ENCODE measurements at regions not wholly inside any gene's neighbourhood (a gene's known extent, or its start where the extent isn't known, plus 50 kb on each side); places are given as distances from the start of the nearest gene placed in this dataset.
"Not testable (repeated sequence)": the region's sequence is repeated elsewhere in the genome, so short reads cannot be mapped to it uniquely, and the experiment has no call there.

DNA sequence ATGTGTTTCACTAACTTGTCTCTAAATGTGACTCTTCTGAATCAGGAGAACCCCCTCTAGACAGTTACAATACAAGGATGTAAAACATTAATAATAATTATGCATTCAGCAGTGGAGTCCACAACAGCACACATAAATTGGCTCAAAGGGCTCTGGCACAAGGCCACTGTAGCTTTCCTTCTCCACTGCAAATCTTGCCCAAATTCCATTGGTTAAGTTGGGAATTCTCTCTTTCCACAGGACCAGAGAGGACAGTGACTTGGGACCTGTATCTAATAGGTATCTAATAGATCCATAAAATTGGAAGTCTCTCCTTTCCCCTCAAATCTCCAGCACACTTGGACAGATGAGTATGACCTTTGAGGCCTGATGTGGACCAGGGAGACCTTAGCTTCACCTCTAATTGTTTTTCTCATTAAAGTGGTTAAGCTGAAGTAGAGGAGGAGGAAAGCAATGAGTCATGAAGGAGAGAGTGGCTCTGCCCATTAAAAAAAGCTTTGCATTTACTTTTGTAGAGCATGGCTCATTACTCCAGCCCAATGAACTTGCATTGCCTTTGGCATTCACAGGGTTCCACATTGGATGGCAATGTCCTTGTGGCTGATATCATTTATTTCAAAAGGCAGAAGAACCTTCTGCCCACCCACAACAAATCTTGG is 72.3 kb upstream of the SH3RF1 start:
- no peak for DNase-seq (ENCODE audit: low read depth, low spot score)
- in situ Hi-C loops (cut with HindIII; ENCODE audit: low pct_unique_long_range_greater_than_20kb, low sequenced_read_pairs), result no loop called here

DNA sequence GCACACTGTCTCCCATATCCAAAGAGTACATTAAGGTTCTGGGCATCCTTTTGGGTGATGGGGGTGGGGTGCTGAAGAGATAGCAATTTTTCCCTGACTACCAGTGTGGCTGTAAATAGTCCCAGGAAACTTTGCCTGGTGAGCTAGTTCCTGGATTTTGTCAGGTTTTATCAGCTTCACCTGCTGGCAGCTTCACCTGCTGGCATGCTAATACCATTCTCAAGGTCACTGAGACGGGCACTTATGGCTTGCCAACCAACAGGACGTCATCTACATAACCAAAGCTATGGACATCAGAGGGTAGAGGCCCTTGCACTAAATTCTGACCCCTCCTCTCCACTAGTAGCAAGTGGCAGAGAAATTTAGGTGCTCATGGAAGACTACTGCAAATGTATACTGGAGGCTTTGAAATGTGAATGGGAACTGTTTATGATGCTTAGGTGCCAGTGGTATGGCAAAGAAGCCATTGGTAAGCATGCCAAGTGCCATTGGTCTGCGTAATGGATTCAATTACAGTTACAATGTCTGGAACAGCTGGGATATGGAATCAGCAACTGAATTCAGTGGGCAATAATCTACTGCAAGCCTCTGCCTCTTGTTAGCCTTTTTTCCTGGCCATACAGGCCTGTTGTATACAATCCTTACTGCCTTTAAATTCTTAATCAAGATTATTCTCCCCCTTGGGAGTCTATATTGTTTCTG is 71.6 kb upstream of the SH3RF1 start:
- in situ Hi-C loops (cut with HindIII; ENCODE audit: low pct_unique_long_range_greater_than_20kb, low sequenced_read_pairs), result no loop called here
- no peak for DNase-seq (ENCODE audit: low read depth, low spot score)

DNA sequence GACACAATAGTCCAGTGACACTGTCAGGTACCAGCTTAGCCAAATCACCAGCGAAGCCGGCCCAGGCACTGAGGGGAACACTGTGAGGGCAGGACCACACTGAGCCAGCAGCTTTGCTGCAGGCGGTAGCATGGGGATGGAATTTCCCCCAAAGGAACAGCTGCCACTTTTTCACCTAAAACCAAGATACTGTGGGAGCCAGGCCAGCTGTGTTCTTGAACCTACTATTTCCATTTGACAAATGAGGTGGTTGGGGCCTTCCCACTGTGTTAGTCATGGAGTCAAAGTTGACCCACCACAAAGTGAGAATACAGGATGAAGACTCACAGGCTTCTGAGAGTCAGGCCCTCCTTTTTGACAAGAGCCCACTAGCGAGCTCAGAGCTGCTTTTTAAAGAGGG is 70.7 kb upstream of the SH3RF1 start:
- no peak for DNase-seq (ENCODE audit: low read depth, low spot score)
- in situ Hi-C loops (cut with HindIII; ENCODE audit: low pct_unique_long_range_greater_than_20kb, low sequenced_read_pairs), result no loop called here

GRCh38 chr4:169340834-169341233 is 70.1 kb upstream of the SH3RF1 start:
- in situ Hi-C loops (cut with HindIII; ENCODE audit: low pct_unique_long_range_greater_than_20kb, low sequenced_read_pairs), result no loop called here
- peak; percentile 12 for DNase-seq (ENCODE audit: low read depth, low spot score)

DNA sequence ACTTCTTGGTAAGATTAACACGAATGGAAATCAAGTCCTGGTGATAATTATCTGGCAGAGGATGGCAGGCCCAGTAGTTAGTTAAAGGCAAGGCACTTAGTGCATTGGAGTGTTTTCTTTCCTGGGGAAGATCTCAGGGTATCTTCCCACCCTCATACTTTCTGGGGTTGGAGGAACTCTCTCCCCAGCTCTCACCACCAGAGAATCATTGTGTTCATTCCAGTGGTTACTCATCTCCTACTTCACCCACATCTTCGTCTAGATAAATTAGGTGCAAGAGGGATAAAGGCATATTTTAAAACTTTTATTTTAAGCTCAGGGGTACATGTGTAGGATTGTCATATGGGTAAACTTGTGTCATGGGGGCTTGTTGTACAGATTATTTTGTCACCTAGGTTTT is 67.5 kb upstream of the SH3RF1 start:
- DNase-seq (ENCODE audit: low read depth, low spot score), result no peak
- in situ Hi-C loops (cut with HindIII; ENCODE audit: low pct_unique_long_range_greater_than_20kb, low sequenced_read_pairs), result no loop called here

DNA sequence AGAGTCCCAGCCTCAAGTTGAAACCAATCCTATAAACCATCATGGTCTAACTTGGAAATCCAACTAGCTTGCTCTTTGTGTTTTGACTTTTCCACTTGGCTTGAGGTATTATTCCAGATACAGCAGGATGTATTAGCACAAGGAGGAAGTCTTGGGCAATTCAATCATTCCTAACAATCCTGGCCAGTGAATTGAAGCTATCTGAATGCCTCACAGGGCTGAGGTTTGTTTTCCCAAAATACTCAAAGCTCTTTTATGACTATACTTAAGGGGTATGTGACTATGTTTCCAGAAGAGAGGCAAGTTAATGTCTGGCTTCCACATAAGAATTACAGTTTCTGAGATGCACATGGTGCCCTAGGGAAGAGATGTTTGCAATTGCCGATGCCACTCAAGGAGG is 66.8 kb upstream of the SH3RF1 start:
- in situ Hi-C loops (cut with HindIII; ENCODE audit: low pct_unique_long_range_greater_than_20kb, low sequenced_read_pairs), result no loop called here
- DNase-seq (ENCODE audit: low read depth, low spot score), result no peak

- in situ Hi-C loops (cut with HindIII; ENCODE audit: low pct_unique_long_range_greater_than_20kb, low sequenced_read_pairs), result no loop called here
- no peak for DNase-seq (ENCODE audit: low read depth, low spot score)
Observed at GRCh38 chr4:169335331-169335730, 64.6 kb upstream of the SH3RF1 start.

DNA sequence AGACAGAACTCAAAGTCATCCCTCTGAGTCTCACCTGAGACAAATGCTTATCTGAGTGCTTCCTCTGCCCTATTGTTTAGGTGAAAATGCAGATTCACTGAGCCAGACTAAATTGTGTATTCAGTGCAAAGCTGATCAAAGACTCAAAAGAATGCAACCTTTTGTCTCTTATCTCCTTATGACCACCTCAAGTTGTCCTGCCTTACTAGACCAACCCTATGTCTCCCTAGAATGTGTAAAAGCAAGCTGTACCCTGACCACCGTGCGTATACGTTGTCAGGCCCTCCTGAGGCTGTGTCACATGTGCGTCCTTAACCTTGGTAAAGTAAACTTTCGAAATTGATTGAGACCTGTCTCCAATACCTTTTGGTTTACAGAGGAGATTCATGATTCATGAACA is 63.6 kb upstream of the SH3RF1 start:
- no peak for DNase-seq (ENCODE audit: low read depth, low spot score)
- in situ Hi-C loops (cut with HindIII; ENCODE audit: low pct_unique_long_range_greater_than_20kb, low sequenced_read_pairs), result no loop called here

DNA sequence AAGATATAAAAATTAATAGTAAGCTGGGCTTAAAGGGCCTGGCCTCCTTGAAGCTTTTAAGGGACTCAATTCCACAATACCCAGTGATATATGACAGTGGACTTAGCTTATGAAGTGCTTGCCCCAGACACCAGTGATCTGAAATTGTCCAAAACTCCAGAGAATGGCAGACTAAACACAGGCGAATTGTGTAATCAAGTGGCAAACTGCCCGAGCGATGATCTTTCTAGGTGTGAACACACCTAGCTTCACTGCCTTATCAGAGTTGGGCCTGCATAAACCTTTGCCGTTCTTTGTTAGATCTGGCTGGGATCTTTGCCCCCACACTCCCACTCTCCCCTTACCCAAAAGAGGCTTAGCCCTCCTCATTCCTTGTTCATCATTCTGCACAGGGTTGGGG is 62.5 kb upstream of the SH3RF1 start:
- in situ Hi-C loops (cut with HindIII; ENCODE audit: low pct_unique_long_range_greater_than_20kb, low sequenced_read_pairs), result no loop called here
- DNase-seq (ENCODE audit: low read depth, low spot score), result no peak

DNA sequence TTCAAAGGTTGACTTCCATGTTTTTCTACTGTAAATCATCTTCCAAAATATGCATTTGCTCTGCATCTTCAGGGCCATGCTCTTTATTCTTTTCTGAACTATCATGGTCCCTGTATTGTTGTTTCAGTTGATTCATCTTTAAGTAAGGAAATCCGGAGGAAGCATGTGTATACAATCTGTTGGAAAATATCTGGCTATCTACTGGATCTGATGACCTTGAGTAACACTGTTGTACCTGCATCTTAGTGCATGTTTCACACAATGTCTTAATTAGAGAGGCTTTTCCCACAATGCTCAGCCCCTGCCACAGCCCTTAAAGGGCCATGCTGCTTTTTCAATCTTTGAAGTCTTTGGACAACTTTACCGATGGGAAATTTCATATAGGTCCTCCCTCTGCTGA is 61.8 kb upstream of the SH3RF1 start:
- in situ Hi-C loops (cut with HindIII; ENCODE audit: low pct_unique_long_range_greater_than_20kb, low sequenced_read_pairs), result no loop called here
- no peak for DNase-seq (ENCODE audit: low read depth, low spot score)

GRCh38 chr4:169330811-169331210 is 60.1 kb upstream of the SH3RF1 start:
- in situ Hi-C loops (cut with HindIII; ENCODE audit: low pct_unique_long_range_greater_than_20kb, low sequenced_read_pairs), result no loop called here
- DNase-seq (ENCODE audit: low read depth, low spot score), result no peak

DNA sequence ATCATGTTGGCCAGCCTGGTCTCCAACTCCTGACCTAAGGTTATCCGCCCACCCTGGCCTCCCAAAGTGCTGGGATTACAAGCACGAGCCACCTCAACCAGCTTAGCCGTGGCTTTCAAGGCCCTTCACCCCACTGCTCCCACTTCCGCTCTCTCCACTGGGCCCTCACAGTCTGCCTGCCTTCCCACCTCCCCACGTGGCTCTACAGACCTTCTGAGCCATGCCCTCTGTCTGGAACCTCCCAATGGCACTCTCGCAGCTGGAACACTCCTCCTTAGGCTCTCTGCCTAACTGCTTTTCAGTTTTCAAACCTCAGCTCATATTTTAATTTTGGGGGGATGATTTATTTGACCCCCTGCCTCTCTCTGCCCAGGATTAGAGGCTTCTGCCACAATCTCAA is 59.3 kb upstream of the SH3RF1 start:
- DNase-seq (ENCODE audit: low read depth, low spot score), result no peak
- in situ Hi-C loops (cut with HindIII; ENCODE audit: low pct_unique_long_range_greater_than_20kb, low sequenced_read_pairs), result no loop called here

DNA sequence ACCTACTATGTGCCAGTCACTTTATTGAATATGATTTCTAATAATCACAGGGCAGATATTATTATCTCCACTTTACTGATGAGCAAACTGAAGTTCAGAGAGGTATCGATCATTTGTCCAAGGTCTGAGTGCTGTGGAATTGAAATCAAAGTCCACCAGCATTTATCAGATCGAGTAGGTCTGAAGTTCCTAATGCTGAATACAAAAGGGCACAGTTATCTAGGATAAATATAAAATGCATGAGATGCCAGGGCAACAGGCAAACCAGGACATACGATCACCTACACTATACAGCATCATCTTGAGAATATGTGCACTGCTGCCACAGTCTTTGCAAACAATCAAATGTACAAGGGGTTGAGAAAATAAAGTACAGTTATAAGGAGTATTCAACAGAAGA is 57.2 kb upstream of the SH3RF1 start:
- in situ Hi-C loops (cut with HindIII; ENCODE audit: low pct_unique_long_range_greater_than_20kb, low sequenced_read_pairs), result no loop called here
- DNase-seq (ENCODE audit: low read depth, low spot score), result no peak

GRCh38 chr4:169323925-169324324 is 53.2 kb upstream of the SH3RF1 start:
- in situ Hi-C loops (cut with HindIII; ENCODE audit: low pct_unique_long_range_greater_than_20kb, low sequenced_read_pairs); DNase-seq (ENCODE audit: low read depth, low spot score): not testable (repeated sequence)

- in situ Hi-C loops (cut with HindIII; ENCODE audit: low pct_unique_long_range_greater_than_20kb, low sequenced_read_pairs); DNase-seq (ENCODE audit: low read depth, low spot score): not testable (repeated sequence)
Observed at GRCh38 chr4:169322833-169323232, 52.1 kb upstream of the SH3RF1 start.

Data from SK-MEL-5 (cell line).